Fibroblast of mammary gland (primary cell): ENCODE measurements at regions not wholly inside any gene's neighbourhood (a gene's known extent, or its start where the extent isn't known, plus 50 kb on each side); places are given as distances from the start of the nearest gene placed in this dataset.
A peak's percentile ranks its signal among the peaks of the same experiment; 100 is the strongest.

Experiments used
- DNase-seq: peaks from one replicate; pipeline ENCODE4 v3.0.0-alpha.2; 2010; ENCODE audit warnings: low read depth
- H3K4me3 ChIP-seq: 2 replicates; pipeline ENCODE4 v1.5.1; 2011; ENCODE audit warnings: low read depth, mild to moderate bottlenecking, low read length, moderate library complexity; ENCODE audit not compliant: control insufficient read depth
- CTCF ChIP-seq: conservative IDR thresholded peaks from 2 replicates; pipeline ENCODE4 v1.5.1; 2011; ENCODE audit warnings: low read depth, low read length, inconsistent platforms; ENCODE audit not compliant: control insufficient read depth, insufficient read depth

GRCh38 chr5:74289691-74290090, 350.8 kb downstream of the ENC1 start:
- no peak for DNase-seq
- no peak overlapping the region for H3K4me3 ChIP-seq
- no peak for TF ChIP-seq CTCF

- TF ChIP-seq CTCF = no peak
- no peak overlapping the region for H3K4me3 ChIP-seq
- DNase-seq = no peak
Observed at GRCh38 chr5:74289238-74289637, 351.3 kb downstream of the ENC1 start.

- peak; percentile 93 for DNase-seq
- TF ChIP-seq CTCF = no peak
- H3K4me3 ChIP-seq = no peak overlapping the region
Observed at GRCh38 chr5:74288448-74289108, 351.9 kb downstream of the ENC1 start.

GRCh38 chr5:74288038-74288437, 352.5 kb downstream of the ENC1 start:
- DNase-seq = peak; percentile 74
- no peak for TF ChIP-seq CTCF
- H3K4me3 ChIP-seq = no peak overlapping the region

- H3K4me3 ChIP-seq = no peak overlapping the region
- no peak for DNase-seq
- TF ChIP-seq CTCF = no peak
Observed at GRCh38 chr5:74286734-74287695, 353.5 kb downstream of the ENC1 start.

- TF ChIP-seq CTCF = no peak
- no peak for DNase-seq
- no peak overlapping the region for H3K4me3 ChIP-seq
Observed at GRCh38 chr5:74285675-74286280, 354.8 kb downstream of the ENC1 start.
